ENCODE measurements at regions not wholly inside any gene's neighbourhood (a gene's known extent, or its start where the extent isn't known, plus 50 kb on each side); places are given as distances from the start of the nearest gene placed in this dataset.

GRCh38 chr16:49120631-49121030, 161.0 kb downstream of the CBLN1 start:
- no peak for TF ChIP-seq CTCF (IDR thresholded peaks at IDR 0.05; ENCODE audit: borderline replicate concordance, extremely low read depth, insufficient read depth)
- Histone ChIP-seq H3K9me3 (ENCODE audit: control insufficient read depth in 2 of 3, insufficient read depth in 1 of 3, low read length in 3 of 3) (peaks cover 0 to 2% (median 0%) of the 10 kb centered on the region in 3 donors), H3K36me3 (ENCODE audit: control insufficient read depth in 2 of 3, insufficient read depth in 3 of 3, low read length in 3 of 3) (no peaks in the 10 kb centered on the region), H3K4me1 (ENCODE audit: control insufficient read depth in 2 of 3, insufficient read depth in 2 of 3, low read depth in 1 of 3, low read length in 3 of 3) (no peaks in the 10 kb centered on the region), H3K27me3 (ENCODE audit: control insufficient read depth, insufficient read depth, low read length) (no peaks in the 10 kb centered on the region), H3K27ac (ENCODE audit: low read depth in 2 of 2, low read length in 2 of 2) (no peak overlapping the region), H3K4me3 (ENCODE audit: low read length in 3 of 3) (no peak overlapping the region), H3K9ac (ENCODE audit: low read length in 3 of 3) (no peak overlapping the region)
- no peak for DNase-seq
- no peak for FAIRE-seq
- intact Hi-C loops (cut with DNase I) = no loop called here

DNA sequence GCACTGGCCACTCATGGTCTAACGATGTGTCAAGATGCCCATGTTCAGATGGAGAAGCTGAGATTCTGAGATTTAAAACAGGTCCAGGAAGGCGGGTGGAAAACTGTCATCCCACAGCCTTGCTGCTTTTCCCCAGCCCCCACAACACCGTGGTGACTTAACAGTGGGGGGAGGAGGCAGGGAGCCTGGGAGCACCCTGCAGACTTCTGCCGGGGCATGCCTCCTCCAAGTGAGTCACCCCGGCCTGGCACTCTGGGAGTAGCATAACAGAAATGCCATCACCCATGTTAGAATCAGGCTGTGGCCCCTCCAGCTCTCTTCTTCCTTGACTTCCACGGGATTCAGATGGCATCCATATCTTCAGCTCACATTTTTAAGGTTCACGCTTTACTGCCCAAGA, 164.8 kb downstream of the CBLN1 start:
- DNase-seq (no peak), FAIRE-seq (no peak)
- Histone ChIP-seq H3K9ac (ENCODE audit: low read length in 3 of 3) (no peak overlapping the region), H3K27me3 (ENCODE audit: control insufficient read depth, insufficient read depth, low read length) (no peaks in the 10 kb centered on the region), H3K36me3 (ENCODE audit: control insufficient read depth in 2 of 3, insufficient read depth in 3 of 3, low read length in 3 of 3) (no peaks in the 10 kb centered on the region), H3K9me3 (ENCODE audit: control insufficient read depth in 2 of 3, insufficient read depth in 1 of 3, low read length in 3 of 3) (peaks cover 0 to 2% (median 0%) of the 10 kb centered on the region in 3 donors), H3K27ac (ENCODE audit: low read depth in 2 of 2, low read length in 2 of 2) (no peak overlapping the region), H3K4me1 (ENCODE audit: control insufficient read depth in 2 of 3, insufficient read depth in 2 of 3, low read depth in 1 of 3, low read length in 3 of 3) (no peaks in the 10 kb centered on the region), H3K4me3 (ENCODE audit: low read length in 3 of 3) (no peak overlapping the region)
- TF ChIP-seq CTCF (IDR thresholded peaks at IDR 0.05; ENCODE audit: borderline replicate concordance, extremely low read depth, insufficient read depth) = no peak
- intact Hi-C loops (cut with DNase I) = no loop called here

DNA sequence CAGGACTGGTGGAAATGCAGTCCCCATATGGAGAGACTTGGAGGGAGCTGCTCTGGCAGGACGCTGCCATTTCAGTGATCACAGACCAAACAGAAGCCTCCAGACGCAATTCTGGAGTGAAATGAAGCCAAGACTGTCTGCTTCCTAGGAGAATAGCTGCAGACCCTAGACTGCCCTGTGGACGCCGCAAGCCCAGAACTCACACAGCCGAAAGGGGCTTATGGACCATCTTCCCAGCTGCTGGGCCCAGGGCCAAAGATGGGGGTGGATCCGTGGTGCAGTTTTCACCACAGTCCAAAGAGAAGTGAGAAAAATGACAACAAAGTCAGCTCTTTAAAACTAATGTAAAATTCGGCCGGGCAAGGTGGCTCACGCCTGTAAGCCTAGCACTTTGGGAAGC, 165.7 kb downstream of the CBLN1 start:
- no peak for FAIRE-seq
- no peak overlapping the region for H3K9ac ChIP-seq (ENCODE audit: low read length in 3 of 3)
- H3K4me1 ChIP-seq (ENCODE audit: control insufficient read depth in 2 of 3, insufficient read depth in 2 of 3, low read depth in 1 of 3, low read length in 3 of 3) = no peaks in the 10 kb centered on the region
- TF ChIP-seq CTCF (IDR thresholded peaks at IDR 0.05; ENCODE audit: borderline replicate concordance, extremely low read depth, insufficient read depth) = no peak
- DNase-seq = no peak
- H3K36me3 ChIP-seq (ENCODE audit: control insufficient read depth in 2 of 3, insufficient read depth in 3 of 3, low read length in 3 of 3) = no peaks in the 10 kb centered on the region
- H3K9me3 ChIP-seq (ENCODE audit: control insufficient read depth in 2 of 3, insufficient read depth in 1 of 3, low read length in 3 of 3) = peaks cover 0 to 2% (median 0%) of the 10 kb centered on the region in 3 donors
- intact Hi-C loops (cut with DNase I) = no loop called here
- H3K4me3 ChIP-seq (ENCODE audit: low read length in 3 of 3) = no peak overlapping the region
- H3K27ac ChIP-seq (ENCODE audit: low read depth in 2 of 2, low read length in 2 of 2) = no peak overlapping the region
- no peaks in the 10 kb centered on the region for H3K27me3 ChIP-seq (ENCODE audit: control insufficient read depth, insufficient read depth, low read length)

DNA sequence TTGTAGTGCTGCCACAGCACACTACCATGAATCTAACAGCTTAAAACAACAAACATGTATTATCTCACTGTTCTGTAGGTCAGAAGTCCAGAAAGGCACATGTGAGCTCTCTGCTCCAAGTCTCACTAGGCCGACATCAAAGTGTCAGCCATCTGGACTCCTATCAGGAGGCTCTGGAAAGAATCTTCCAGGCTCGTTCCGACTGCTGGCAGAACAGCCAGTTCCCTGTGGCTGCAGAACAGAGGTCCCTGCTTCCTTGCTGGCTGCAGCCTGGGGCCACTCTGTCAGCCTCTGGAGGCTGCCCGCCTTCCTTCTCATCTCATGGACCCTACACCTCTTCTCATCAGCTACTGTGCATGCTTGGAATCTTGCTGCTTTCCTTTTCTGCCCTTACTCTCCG, 168.9 kb downstream of the CBLN1 start:
- Histone ChIP-seq H3K9ac (ENCODE audit: low read length in 3 of 3) (no peak overlapping the region), H3K4me1 (ENCODE audit: control insufficient read depth in 2 of 3, insufficient read depth in 2 of 3, low read depth in 1 of 3, low read length in 3 of 3) (no peaks in the 10 kb centered on the region), H3K36me3 (ENCODE audit: control insufficient read depth in 2 of 3, insufficient read depth in 3 of 3, low read length in 3 of 3) (no peaks in the 10 kb centered on the region), H3K9me3 (ENCODE audit: control insufficient read depth in 2 of 3, insufficient read depth in 1 of 3, low read length in 3 of 3) (no peaks in the 10 kb centered on the region), H3K27me3 (ENCODE audit: control insufficient read depth, insufficient read depth, low read length) (no peaks in the 10 kb centered on the region), H3K27ac (ENCODE audit: low read depth in 2 of 2, low read length in 2 of 2) (no peak overlapping the region), H3K4me3 (ENCODE audit: low read length in 3 of 3) (no peak overlapping the region)
- intact Hi-C loops (cut with DNase I) = no loop called here
- TF ChIP-seq CTCF (IDR thresholded peaks at IDR 0.05; ENCODE audit: borderline replicate concordance, extremely low read depth, insufficient read depth) = no peak
- no peak for DNase-seq
- no peak for FAIRE-seq
